Kidney tubule cell (primary cell): ENCODE measurements at regions not wholly inside any gene's neighbourhood (a gene's known extent, or its start where the extent isn't known, plus 50 kb on each side); places are given as distances from the start of the nearest gene placed in this dataset.

Experiments used
- DNase-seq: peaks from one replicate; pipeline ENCODE4 v3.0.0-alpha.2; 2018; ENCODE audit warnings: low spot score

DNA sequence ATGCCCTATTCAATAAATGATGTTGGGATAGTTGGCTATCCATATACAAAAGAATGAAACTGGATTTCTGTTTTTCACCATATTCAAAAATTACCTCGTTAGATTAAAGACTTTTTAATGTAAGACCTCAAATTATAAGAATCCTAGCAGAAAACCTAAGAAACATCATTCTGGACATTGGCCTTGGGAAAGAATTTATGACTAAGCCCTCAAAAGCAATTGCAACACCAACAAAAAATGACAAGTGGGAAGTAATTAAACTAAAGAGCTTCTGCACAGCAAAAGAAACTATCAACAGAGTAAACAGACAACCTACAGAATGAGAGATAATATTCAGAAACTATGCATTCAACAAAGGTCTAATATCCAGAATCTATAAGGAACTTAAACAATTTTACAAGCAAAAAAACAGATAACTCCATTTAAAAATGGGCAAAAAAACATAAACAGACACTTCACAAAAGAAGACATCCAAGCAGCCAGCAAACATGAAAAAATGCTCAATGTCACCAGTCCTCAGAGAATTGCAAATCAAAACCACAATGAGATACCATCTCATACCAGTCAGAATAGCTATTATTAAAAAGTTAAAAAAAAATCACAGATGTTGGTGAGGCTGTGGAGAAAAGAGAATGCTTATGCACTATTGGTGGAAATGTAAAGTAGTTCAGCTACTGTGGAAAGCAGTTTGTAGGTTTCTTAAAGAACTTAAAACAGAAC is 309.8 kb downstream of the AHR start:
- DNase-seq: no peak

DNA sequence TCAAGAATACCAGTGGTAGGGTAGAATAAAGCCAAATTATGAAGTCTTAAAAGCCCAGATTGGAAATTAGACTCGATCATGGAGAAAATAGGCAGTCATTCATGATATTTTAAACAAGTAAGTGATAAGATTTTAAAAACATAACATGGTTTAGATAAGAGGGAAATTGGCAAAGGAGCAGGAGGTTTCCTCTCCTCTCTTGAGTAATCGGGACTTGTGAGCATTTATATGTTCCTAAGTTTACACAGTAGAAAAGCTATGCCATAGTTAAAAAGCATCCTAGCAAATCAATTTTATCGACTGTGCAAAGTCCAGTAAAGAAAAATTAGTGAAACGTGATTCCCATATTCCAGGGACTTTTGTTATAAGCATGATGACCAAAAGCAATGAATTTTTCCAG is 313.2 kb downstream of the AHR start:
- no peak for DNase-seq

DNA sequence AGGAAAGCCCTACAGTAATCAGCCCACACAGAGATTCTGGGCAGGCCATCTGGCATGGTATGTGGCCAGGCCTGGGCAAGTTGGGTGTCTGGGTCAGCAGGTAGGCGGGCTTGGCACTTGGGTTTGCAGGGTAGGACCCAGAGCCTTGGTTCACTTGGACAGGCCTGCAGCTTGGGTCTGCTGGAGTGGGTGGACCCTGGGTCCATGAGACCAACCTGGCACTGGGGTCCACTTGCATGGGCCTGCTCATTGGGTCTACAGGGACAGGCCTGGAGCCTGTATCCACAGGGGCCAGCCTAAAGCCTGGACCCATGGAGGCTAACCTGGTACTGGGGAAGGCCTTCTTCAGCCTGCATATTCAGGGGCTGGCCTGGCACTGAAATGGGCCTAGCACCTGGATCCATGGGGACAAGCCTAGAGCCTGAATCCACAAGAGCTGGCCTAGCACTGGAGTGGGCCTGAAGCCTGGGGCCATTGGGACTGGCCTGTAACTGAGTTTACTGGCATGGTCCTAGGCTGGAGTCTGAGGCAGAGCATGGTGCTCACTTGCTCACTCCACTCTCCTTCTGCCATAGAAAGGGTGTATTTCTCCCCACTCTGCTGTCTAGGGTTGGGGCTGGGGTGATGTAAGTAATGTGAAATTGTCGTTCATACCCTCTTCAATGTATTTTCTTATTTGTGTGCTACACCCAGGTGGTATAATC is 315.0 kb downstream of the AHR start:
- DNase-seq: no peak

DNA sequence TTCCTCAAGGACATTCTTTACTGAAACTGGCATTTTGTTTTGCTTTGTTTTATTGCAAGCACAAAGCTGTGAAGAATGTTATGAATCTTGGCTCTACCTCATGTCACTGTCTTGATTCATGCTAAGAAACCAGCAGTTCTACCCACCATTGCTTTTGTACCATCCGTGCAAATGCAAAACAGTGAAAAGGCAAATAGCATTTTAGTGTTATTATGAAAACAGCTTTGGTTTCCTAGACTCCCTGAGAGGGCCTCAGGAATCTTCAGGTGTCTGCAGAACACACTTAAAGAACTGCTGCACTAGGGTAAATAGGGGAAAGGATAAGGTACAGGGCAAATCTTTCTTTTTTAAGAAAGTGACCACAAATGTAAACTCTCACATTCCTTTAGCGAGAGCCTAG is 318.9 kb downstream of the AHR start:
- DNase-seq: no peak

DNA sequence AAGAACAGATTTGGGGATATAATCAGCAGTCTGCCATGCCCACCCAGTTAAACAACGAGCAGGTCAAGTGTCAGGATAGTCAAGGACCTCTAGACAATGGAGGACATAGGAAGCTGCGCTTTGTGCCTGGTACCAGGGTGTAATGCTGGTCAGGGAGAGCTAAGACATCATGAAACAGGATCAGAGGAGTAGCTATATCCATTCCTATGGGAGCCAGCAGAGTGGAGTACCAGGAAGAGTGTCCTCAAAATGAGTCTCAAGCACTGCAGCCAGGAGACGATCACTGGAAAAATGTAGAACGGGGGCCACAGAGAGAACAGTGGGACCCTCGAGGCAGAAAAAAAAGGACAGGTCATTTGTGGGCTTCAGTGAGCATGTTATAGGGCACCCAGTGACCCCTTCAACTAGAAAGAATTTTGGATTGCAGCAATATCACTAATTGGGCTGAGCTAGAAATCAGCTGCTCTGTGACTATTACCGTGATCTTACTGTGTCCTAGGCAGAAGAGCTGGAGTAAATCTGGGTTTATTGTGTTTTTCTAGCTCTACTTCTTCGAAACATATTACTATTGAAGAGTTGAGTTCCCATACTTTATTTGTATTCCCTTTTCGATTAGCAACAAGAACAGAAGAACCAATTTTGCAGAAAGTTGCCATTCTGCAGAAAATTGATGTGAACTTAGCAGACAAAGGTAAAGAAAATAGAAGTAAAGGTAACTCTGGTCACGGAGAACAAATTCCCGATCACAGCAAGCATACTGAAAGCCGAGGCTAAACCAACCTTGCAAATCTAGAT is 319.6 kb downstream of the AHR start:
- DNase-seq: no peak

DNA sequence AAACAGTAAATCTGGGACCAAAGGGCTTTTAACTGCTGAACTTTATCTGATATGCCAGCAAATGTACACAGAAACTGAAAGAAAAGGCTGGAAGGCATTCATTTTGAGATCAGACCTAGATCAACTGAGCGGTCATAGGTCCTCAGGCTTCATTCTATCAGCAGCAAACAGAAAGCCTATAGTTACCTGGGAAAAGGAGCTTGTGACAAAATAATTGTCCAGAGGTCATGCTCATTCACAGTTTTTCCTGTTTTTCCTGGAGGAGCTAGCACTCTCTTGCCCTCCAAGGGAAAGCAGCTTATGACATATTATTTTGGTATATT is 320.2 kb downstream of the AHR start:
- DNase-seq: no peak

DNA sequence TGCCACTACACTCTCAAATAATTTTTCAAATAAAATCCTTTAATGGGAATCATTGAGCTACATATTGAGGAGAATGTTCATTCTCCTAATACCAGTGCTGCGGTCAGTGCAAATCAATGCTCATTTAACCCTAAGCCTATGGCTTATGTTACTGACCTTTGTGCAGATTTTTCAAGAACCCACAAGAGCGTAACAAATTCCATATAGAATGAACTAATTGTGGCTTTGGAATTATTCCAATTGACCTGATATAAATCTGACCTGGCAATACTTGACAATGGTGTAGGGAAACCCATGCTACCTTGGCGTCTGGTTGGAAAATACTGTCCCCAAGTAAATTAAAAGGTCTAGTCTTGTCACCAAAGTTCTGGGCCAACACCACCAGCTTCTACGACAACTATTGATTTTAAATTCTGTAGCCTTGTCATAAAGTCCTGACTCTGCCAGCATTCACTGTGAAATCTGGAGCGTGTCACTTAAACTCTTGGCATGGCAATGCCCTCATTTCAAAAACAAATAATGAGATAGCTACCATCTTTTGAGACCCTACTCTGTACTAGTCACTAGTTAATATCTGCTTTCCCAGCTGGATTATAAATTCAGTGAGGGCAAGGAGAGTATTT is 320.9 kb downstream of the AHR start:
- no peak for DNase-seq

DNA sequence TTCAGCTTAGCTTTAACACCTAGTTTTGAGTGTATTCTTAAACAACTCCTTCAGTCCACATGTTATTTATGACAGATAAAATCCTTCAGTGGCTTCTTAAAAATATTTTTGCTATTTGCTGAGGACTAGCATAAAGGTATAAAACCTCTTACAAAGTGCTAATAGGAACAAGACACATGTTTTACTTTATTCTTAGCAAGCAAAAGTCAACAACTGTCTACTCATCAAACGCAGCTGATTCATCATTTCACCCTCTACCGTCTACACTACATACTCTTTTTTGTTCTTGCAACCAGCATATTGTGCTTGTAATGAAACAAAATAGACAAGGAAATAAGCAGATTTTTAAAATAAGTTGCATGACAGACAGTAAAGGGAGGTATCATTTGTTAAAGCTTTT is 319.7 kb downstream of the SNX13 start:
- DNase-seq: no peak

DNA sequence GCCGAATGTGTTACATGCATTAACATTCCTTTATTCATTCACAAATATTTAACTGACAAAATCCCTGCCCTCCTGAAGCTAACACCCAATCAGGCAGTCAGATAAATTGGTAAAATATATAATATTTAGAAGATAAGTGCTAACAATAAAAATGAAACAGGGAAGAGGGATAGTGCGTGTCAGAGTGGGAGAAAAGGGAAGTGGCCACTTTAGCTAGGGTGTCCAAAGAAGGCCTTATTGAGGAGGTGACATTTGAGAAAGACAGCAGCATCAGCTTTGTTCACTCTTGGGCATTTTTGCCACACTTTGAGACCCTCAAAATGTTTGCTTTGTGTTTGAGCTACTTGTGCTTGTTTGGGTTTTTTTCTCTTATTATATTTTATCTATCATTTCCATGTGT is 317.8 kb downstream of the SNX13 start:
- no peak for DNase-seq

DNA sequence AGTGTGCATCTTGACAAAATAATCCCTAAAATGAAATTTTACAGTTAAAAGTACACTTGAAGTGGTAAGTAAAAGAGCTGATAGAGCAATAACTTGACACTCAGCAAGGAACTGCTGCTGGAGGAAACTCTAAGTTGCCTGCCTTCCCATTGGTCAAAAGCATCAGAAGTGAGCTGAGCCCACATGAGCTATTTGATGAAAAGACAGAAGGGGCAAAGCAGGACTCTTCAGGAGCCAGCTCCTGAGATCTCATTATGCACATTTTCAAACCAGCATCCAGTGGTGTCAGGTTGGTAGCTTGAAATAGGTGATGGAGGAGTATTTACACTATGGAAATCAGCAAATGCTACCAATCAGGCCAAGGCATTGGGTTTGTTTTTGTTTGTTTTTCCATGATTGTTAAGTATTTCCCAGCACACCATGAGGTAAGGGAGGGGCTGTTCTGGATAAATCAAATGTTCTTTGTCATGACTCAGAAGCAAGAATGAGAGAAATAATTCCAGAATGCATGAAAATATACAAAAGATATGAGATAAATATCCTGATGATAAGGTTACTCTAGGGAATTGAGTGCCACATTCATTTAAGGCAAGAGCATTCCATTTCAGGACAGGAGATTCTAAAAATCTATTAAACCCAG is 316.6 kb downstream of the SNX13 start:
- DNase-seq: no peak

DNA sequence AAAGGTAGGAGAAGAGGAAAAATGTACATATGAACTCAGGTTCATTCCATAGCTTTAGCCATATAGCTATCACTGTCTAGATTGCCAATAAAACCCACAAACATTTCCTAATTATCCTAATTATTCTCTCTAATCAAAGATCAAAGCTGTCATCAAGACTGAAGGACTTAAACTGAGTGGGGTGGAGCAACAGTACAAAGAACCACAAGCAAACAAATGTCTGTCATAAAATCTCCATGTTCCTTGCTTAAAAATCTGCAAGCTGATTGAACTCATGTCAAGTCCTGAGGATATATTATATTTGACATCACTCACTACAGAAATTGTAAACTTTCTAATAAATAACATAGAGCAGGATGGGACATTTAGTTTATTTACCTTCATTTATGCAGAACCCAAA is 315.9 kb downstream of the SNX13 start:
- DNase-seq: no peak

DNA sequence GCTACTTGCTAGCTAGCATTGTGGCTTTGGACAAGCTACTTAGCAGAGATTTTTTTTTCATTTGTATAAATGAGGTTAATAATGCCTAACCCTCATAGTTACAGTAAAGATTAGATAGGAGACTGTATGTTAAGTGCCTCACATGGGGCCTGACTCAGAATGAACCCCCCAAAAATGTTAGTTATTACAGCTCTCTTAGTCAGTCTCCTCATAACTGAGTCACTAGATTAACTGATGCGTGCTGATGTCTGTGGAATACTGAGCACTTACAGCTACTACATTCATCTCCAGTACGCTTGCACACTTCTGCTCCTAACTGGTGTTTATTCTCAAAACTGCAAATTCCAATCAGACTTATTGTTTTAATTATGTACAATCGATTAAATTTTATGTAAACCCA is 315.3 kb downstream of the SNX13 start:
- peak; percentile 87 for DNase-seq

DNA sequence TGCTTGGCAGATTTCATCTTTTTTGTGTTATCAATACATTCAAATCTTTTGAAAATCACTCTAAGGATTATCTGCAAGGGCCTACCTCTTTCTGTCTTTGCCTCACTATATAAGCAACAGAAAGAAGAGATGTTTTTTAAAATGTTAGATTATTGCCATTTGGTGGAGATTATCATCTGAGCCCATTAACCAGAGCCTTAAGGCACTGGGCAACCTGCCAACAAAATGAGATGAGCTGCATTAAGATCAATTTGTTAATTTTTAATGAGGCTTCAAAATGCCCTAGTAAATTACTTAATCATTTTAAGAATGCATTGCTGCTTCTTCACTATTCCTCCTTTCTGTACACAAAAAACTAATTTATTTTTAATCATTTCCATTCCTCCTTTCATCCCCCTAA is 314.1 kb downstream of the SNX13 start:
- peak; percentile 9 for DNase-seq

DNA sequence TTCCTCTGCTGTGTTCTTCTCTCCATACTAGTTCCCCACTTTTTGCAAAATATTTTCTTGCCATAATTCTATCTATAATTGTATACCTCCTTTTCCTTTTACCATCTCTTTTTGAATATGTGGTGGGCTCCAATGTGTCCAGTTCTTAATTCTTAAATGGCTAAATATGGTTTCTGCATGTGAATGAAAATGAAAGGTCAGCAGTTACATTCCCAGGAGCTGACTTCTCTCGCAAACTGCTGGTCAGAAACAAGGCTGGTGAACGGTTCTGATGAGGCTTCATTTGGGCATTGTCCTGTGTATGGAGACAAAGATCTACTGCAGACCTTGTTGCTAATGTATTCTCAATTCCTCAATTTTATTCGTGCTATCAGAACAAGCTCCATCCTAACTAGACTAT is 309.2 kb downstream of the SNX13 start:
- no peak for DNase-seq

DNA sequence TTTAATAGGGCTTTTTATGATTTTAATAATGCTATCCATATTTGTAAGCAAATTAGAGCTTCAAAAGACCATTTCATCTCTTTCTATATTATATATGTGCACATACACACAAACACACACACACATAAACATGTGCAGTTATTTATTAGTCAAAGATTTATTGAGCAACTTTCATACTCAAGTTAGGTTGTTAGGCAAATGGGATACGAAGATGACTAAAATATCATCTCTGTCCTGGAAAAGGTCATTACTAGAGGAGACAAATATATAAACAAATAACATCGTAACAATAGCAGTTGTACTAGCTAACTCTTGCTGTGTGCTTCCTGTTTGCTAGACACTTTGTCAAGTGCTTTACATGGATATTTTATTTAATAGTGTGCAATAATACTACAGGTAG is 307.9 kb downstream of the SNX13 start:
- DNase-seq: no peak

DNA sequence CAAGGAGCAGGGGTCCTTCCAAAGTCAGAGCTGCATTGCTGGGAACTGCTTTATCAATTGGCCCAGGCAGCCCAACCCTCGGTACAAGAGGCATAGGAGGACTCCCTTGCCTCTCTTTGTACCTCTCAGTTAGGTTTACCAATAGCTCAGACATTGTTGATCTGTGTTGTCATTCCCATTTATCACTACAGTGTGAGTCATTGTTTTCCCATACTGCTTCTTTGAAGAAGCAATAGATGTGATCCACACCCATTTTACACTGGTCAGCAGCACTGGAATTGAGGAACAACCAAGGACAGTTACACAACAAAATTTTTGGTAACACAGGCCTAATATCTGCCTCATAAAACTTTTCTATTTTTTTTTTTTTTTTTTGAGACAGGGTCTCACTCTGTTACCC is 307.2 kb downstream of the SNX13 start:
- peak; percentile 74 for DNase-seq

DNA sequence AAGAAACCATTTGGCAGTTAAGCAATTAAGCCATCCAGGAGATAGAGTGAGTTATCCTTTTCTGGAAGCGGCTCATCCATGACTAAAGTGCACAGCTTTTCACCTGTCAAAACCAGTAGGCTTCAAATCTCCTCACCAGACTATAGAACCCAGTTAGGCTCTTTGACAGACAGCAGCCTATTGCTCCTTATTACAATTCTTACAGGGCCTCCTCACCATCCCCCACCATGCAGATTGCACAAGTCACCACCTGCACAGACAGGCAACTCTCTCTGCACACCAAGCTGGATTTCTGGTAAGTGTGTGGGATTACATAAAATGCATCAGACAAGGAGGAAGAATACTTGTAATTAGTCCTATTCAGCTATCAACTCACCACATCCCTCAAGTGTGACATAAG is 301.6 kb downstream of the SNX13 start:
- no peak for DNase-seq

DNA sequence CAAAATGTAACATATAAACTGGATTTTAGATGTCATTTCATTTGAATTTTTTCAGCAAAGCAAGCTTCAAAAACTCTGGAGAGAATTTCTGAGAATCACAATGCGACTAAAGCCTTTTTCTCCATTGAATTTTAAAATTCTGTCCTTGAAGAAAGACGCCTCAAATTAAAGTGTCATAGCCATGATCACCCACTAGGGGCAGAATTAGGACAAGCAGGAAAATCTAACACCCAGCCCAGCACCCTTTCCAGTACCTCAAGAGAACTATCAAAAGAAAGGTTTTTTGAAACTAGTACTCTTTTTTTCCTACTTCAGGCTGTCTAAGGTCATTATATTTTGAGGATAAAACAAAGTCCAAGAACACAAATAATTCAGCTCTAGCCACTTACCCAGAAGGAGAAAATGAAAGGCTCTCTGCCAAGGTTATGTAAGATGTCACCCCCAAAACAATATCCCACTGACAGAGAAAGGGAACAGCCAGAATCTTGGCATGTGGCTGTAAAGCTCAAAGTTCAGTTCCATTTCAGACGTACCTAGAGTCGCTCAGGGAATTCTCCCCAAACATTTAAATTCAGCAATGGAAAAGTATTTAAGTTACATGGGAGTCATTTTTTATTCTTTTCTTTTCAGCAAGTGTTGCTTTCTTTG is 299.4 kb downstream of the SNX13 start:
- peak; percentile 41 for DNase-seq

DNA sequence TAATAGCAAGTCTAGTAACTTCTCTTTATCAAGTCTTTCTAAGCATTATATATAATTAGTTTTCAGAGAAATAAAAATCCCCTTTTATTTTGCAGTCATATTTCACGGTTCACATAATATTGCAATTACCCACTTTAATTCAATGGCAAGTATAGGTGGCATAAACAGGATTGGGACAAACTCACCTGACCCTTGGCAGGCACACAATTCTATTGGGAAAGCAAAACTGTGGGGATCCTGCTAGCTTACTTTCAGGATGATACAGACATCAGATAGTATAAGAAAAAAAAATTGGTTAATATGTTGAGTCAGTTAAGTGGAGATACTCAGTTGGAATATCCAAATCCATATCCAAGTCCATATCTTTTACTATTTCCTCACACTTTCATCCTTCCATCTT is 294.8 kb downstream of the SNX13 start:
- DNase-seq: no peak

DNA sequence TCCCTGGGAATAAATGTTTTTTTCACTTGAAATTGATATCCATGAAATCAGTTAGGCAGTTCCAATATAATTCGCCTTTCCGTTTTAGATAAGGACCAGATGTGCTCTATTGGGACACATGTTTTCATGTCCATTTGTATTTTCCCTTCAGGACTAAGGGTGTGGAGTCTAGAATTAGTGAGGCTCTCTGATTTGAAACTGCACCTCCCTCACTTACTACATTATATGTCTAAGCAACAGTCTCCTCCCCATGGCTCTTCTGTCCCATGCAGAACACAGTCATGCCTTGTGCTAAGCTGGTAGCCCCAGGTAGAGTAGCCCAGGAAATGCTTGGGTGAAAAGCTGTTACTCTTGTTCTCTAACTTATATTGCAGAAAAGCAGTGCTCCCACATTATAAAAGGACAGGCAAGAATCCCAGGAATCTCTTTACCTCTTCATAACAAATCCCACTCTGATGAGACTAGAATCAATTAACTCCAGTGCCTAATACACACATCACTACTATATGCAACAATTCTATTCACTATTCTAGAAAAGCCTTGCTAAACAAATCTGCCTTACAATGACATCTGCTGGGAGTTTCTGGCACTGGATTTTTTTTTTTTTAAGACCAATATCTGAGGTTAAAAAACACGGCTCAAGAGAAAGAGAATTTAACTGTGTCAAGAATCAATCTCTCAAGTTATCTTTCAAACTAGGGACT is 293.9 kb downstream of the SNX13 start:
- peak; percentile 39 for DNase-seq

DNA sequence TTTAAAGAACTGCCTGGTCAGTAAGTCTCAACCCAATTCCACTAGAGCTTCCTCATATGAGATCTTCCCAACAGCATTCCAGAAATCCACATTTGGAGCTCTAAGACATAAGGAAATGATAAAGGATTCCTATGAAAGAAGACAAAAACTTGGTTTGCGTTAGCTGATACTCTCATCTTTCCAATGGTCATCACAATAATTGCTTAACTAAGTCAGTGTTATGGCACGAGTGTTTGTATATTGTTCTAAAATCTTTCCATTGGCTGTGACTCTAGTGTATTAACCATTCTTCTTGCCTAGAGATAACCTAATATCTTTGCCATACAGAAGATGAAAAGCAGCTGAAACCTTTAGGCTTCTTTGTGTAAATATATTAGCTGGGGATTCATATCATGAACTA is 289.0 kb downstream of the SNX13 start:
- no peak for DNase-seq
